Stomach (tissue), 8 donors: ENCODE measurements at regions not wholly inside any gene's neighbourhood (a gene's known extent, or its start where the extent isn't known, plus 50 kb on each side); places are given as distances from the start of the nearest gene placed in this dataset.

ENCODE experiments used
- DNase-seq, 2 donors: peaks; one replicate each; pipeline versions ENCODE4 v3.0.0 to v3.0.0-alpha.2; 2013 to 2019
- H3K27ac ChIP-seq, 5 donors: fragments of 200-600 bp in 4 of 5; sonication (generic) in 4 of 5; one replicate each; pipeline ENCODE4 v1.5.1; 2013 to 2019; ENCODE audit warnings: mild to moderate bottlenecking in 1 of 5, moderate library complexity in 1 of 5
- H3K27me3 ChIP-seq, 3 donors: fragments of 200-600 bp; sonication (generic); one replicate each; pipeline ENCODE4 v1.5.1; 2017 to 2019; ENCODE audit warnings: mixed run types in 1 of 3
- H3K36me3 ChIP-seq, 4 donors: fragments of 200-600 bp; sonication (generic); 1 replicate in 3 of 4; 2 replicates in 1 of 4; pipeline ENCODE4 v1.5.1; 2016 to 2019
- H3K4me1 ChIP-seq, 4 donors: fragments of 200-600 bp; sonication (generic); one replicate each; pipeline ENCODE4 v1.5.1; 2016 to 2019
- H3K4me3 ChIP-seq, 4 donors: fragments of 200-600 bp; sonication (generic) in 3 of 4; one replicate each; pipeline ENCODE4 v1.5.1; 2016 to 2019; ENCODE audit warnings: mild to moderate bottlenecking in 1 of 4
- H3K9me3 ChIP-seq, 4 donors: fragments of 200-600 bp; sonication (generic); one replicate each; pipeline ENCODE4 v1.5.1; 2016 to 2019
- EP300 ChIP-seq: sonication (generic); formaldehyde crosslinking; IDR thresholded peaks from one replicate; pipeline ENCODE4 v1.6.1; 2017; ENCODE audit warnings: antibody characterized with exemption
- POLR2A ChIP-seq, 4 donors: fragments of 450-650 bp; IDR thresholded peaks; one replicate each; pipeline ENCODE4 v1.6.1; 2016; ENCODE audit warnings: antibody characterized with exemption in 4 of 4, control low read depth in 2 of 4, mild to moderate bottlenecking in 1 of 4, moderate library complexity in 1 of 4
- POLR2AphosphoS5 ChIP-seq, 3 donors: sonication (generic); formaldehyde crosslinking; IDR thresholded peaks; one replicate each; pipeline ENCODE4 v1.6.1; 2016; ENCODE audit warnings: antibody characterized with exemption in 3 of 3
- WGBS, 5 donors: extraction: QIAGEN DNeasy Blood & Tissue Kit in 3 of 5; methylation state at CpG; one replicate each; pipeline versions ENCODE4 v1.1.5 to v1.1.7; 2013 to 2018; 5-methylcytosine and 5-hydroxymethylcytosine counted together
- intact Hi-C: fragments of 100-400 bp; cut with DNase I; formaldehyde crosslinking; loops from one replicate; pipeline ENCODE4 v1.15.1; 2023; ENCODE audit warnings: low total_unique reads
- TF ChIP-seq, protein P1 (sequence below), 7 experiments: fragments of 450-650 bp in 4 of 7; fragments of 200-600 bp in 3 of 7; sonication (generic) in 3 of 7; IDR thresholded peaks; one replicate each; pipeline ENCODE4 v1.5.1; 2016 to 2019; ENCODE audit warnings: antibody characterized with exemption in 7 of 7, control low read depth in 2 of 7, mild to moderate bottlenecking in 1 of 7
- donor health status: healthy with polysubstance abuse.
- donor health status: Bipolar disorder and iron deficiency.
- donor health status: healthy.

DNA sequence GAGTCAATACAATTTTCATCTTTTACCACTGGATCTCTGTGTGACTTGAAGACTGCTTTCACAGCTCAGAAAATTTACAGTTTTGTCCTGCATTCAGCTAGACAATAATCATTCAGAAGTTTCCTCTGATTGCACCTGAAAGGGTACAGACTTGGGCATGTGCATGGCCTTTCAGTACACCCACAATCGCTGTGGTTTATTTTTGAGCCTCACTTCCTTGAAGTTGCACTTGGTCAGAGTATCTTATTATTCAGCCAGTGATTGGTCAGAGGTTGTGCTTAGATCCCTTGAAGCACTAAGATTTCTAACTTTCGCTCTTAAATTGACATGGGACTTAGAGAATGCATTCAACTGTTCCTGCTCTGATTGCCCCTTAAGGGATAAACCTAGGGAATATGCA is 508.2 kb downstream of the FAM181B start:
- no peaks in the 10 kb centered on the region for H3K4me1 ChIP-seq
- 68 to 85% (median 76%) methylated on average over 2 of the region's 2 CpGs for WGBS, 5 donors
- H3K9me3 ChIP-seq: peaks cover 0 to 7% (median 3%) of the 10 kb centered on the region in 4 donors
- no peak for DNase-seq
- H3K4me3 ChIP-seq: no peak overlapping the region
- no peak overlapping the region for H3K27ac ChIP-seq
- H3K27me3 ChIP-seq: no peaks in the 10 kb centered on the region
- H3K36me3 ChIP-seq: no peaks in the 10 kb centered on the region
- intact Hi-C loops: no loop called here
- no peak for TF ChIP-seq POLR2AphosphoS5 (IDR thresholded peaks at IDR 0.05)
- TF ChIP-seq POLR2A (IDR thresholded peaks at IDR 0.05): no peak
- TF ChIP-seq, protein P1, sequence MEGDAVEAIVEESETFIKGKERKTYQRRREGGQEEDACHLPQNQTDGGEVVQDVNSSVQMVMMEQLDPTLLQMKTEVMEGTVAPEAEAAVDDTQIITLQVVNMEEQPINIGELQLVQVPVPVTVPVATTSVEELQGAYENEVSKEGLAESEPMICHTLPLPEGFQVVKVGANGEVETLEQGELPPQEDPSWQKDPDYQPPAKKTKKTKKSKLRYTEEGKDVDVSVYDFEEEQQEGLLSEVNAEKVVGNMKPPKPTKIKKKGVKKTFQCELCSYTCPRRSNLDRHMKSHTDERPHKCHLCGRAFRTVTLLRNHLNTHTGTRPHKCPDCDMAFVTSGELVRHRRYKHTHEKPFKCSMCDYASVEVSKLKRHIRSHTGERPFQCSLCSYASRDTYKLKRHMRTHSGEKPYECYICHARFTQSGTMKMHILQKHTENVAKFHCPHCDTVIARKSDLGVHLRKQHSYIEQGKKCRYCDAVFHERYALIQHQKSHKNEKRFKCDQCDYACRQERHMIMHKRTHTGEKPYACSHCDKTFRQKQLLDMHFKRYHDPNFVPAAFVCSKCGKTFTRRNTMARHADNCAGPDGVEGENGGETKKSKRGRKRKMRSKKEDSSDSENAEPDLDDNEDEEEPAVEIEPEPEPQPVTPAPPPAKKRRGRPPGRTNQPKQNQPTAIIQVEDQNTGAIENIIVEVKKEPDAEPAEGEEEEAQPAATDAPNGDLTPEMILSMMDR (IDR thresholded peaks at IDR 0.05): no peak
- no peak for TF ChIP-seq EP300

DNA sequence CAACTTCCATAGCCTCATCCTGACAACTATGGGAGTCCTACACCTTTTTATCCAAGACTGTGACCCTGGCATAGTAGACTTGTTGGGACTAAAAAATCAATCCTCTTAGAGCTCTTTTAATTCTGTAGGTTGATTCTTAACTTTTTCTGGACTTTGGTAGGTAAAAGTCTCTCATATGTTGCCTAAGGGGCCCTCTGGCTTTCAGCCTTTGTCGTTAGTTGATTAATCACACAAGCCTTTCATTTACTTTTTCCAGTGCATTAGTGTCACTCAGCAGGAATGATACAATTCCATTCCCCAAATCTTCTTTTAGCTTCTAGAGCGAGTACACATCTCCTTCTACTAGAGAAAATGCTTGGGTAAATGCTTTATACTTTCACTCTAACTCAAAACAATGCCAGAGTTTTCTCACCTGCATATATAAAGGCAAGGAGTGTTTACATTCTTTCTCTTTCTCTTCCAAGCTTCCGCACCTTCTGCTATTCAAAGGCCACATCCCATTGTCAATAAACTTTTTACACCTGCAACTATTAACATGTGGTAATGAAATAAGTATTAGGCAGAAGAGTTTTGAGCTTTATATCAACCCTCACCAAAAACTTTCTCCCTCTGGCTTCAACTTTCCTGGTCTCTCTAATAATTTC is 516.6 kb downstream of the FAM181B start:
- intact Hi-C loops: no loop called here
- Histone ChIP-seq H3K9me3 (no peaks in the 10 kb centered on the region), H3K36me3 (no peaks in the 10 kb centered on the region), H3K4me3 (no peak overlapping the region), H3K27ac (no peak overlapping the region), H3K4me1 (no peaks in the 10 kb centered on the region), H3K27me3 (no peaks in the 10 kb centered on the region)
- no peak for DNase-seq
- 23 to 41% (median 24%) methylated on average over 3 of the region's 3 CpGs for WGBS, 5 donors
- TF ChIP-seq, protein P1 (IDR thresholded peaks at IDR 0.05): no peak
- no peak for TF ChIP-seq POLR2A (IDR thresholded peaks at IDR 0.05)
- no peak for TF ChIP-seq POLR2AphosphoS5 (IDR thresholded peaks at IDR 0.05)
- no peak for TF ChIP-seq EP300

DNA sequence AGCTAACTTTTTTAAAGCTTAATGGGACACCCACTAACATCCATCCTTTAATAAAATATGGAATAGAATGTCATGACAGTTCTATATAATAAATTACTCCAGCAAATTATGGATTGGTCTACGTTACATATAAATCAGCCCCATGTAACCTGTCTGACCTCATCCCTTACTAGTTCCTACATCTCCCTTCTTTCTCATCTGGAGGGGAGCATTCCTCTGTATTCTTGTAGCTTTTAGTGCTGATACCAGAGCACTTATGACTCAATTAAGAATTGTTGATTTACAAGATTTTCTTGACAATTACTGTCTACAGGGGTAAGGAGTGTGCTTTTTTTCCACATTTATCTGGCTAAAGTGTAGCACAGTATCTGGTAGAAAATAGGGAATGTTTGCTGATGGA is 523.7 kb downstream of the FAM181B start:
- no peak for TF ChIP-seq POLR2AphosphoS5 (IDR thresholded peaks at IDR 0.05)
- TF ChIP-seq, protein P1 (IDR thresholded peaks at IDR 0.05): no peak
- TF ChIP-seq POLR2A (IDR thresholded peaks at IDR 0.05): no peak
- no peak for TF ChIP-seq EP300
- no peaks in the 10 kb centered on the region for H3K9me3 ChIP-seq
- intact Hi-C loops: no loop called here
- no peaks in the 10 kb centered on the region for H3K4me1 ChIP-seq
- no peak for DNase-seq
- no peaks in the 10 kb centered on the region for H3K27me3 ChIP-seq
- WGBS, 5 donors: 78 to 86% (median 83%) methylated on average over 1 of the region's 1 CpG
- no peak overlapping the region for H3K4me3 ChIP-seq
- no peak overlapping the region for H3K27ac ChIP-seq
- no peaks in the 10 kb centered on the region for H3K36me3 ChIP-seq

DNA sequence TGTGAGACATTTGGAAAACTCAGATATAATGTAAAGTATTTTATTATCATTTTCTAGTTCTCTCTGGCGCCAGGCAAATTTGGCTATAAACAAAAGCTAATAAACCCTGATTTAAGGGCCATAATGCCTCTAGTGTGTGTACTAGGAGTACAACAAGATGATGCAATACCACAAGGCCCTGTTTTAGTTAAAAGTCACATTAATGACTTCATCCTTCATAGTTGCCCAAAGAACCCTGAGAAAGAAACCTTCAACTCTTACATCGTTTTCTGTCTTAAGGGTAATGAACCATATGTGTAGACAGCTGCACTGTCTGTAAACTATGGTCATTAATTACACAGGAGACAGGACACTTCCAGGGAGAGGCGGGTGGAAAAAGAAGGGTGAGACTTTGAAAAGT is 538.4 kb downstream of the FAM181B start:
- no peak overlapping the region for H3K4me3 ChIP-seq
- intact Hi-C loops: no loop called here
- no peaks in the 10 kb centered on the region for H3K9me3 ChIP-seq
- TF ChIP-seq, protein P1 (IDR thresholded peaks at IDR 0.05): no peak
- TF ChIP-seq POLR2A (IDR thresholded peaks at IDR 0.05) (no peak), EP300 (no peak), POLR2AphosphoS5 (IDR thresholded peaks at IDR 0.05) (no peak)
- H3K27me3 ChIP-seq: no peaks in the 10 kb centered on the region
- no peaks in the 10 kb centered on the region for H3K4me1 ChIP-seq
- H3K36me3 ChIP-seq: no peaks in the 10 kb centered on the region
- WGBS, 5 donors: 68 to 80% (median 79%) methylated on average over 3 of the region's 3 CpGs
- DNase-seq: no peak
- no peak overlapping the region for H3K27ac ChIP-seq
